ENCODE measurements at regions not wholly inside any gene's neighbourhood (a gene's known extent, or its start where the extent isn't known, plus 50 kb on each side); places are given as distances from the start of the nearest gene placed in this dataset.
"Not testable (repeated sequence)": the region's sequence is repeated elsewhere in the genome, so short reads cannot be mapped to it uniquely, and the experiment has no call there.

- DNase-seq; H2BK15ac ChIP-seq (replicated peaks; ENCODE audit: low read depth); H2BK120ac ChIP-seq (ENCODE audit: low read depth, low read length); H3K27me3 ChIP-seq (ENCODE audit: insufficient read depth, low read length, poor library complexity); H3K18ac ChIP-seq (ENCODE audit: low read length); H2AK5ac ChIP-seq (ENCODE audit: low read length); H2BK5ac ChIP-seq (ENCODE audit: low read length); H3K79me2 ChIP-seq (ENCODE audit: control insufficient read depth, insufficient read depth, low read length); H4K5ac ChIP-seq (ENCODE audit: low read length); H3K4ac ChIP-seq (ENCODE audit: low read depth, low read length); H3K27ac ChIP-seq (ENCODE audit: low read depth, low read length); H3K79me1 ChIP-seq (ENCODE audit: low read length); H3K23ac ChIP-seq (ENCODE audit: low read length); H3K4me3 ChIP-seq (ENCODE audit: low read length); H3K4me1 ChIP-seq (ENCODE audit: control insufficient read depth, low read depth, low read length); H3K56ac ChIP-seq (ENCODE audit: low read length); H3K4me2 ChIP-seq (ENCODE audit: low read length); H4K8ac ChIP-seq (ENCODE audit: low read depth, low read length); H3K9ac ChIP-seq (ENCODE audit: low read length); H3K36me3 ChIP-seq (ENCODE audit: control insufficient read depth, insufficient read depth, low read length): not testable (repeated sequence)
- no CpG with 5 or more reads among the region's 4 CpGs for WGBS (ENCODE audit: extremely low coverage, insufficient coverage, low lambda C conversion rate)
Measured at GRCh38 chr1:148422921-148423320, 60.2 kb downstream of the PPIAL4G start.

- not testable (repeated sequence) for H3K9ac ChIP-seq (ENCODE audit: low read length); H2BK5ac ChIP-seq (ENCODE audit: low read length); H3K79me2 ChIP-seq (ENCODE audit: control insufficient read depth, insufficient read depth, low read length); H3K23ac ChIP-seq (ENCODE audit: low read length); H3K4me1 ChIP-seq (ENCODE audit: control insufficient read depth, low read depth, low read length); H3K56ac ChIP-seq (ENCODE audit: low read length); H3K18ac ChIP-seq (ENCODE audit: low read length); H3K79me1 ChIP-seq (ENCODE audit: low read length); H2AK5ac ChIP-seq (ENCODE audit: low read length); H4K8ac ChIP-seq (ENCODE audit: low read depth, low read length); H3K27ac ChIP-seq (ENCODE audit: low read depth, low read length); H3K36me3 ChIP-seq (ENCODE audit: control insufficient read depth, insufficient read depth, low read length); H3K4me3 ChIP-seq (ENCODE audit: low read length); H4K5ac ChIP-seq (ENCODE audit: low read length); DNase-seq; H2BK15ac ChIP-seq (replicated peaks; ENCODE audit: low read depth); H2BK120ac ChIP-seq (ENCODE audit: low read depth, low read length); H3K27me3 ChIP-seq (ENCODE audit: insufficient read depth, low read length, poor library complexity); H3K4ac ChIP-seq (ENCODE audit: low read depth, low read length); H3K4me2 ChIP-seq (ENCODE audit: low read length)
- no CpG with 5 or more reads among the region's 3 CpGs for whole genome bisulfite sequencing (ENCODE audit: extremely low coverage, insufficient coverage, low lambda C conversion rate)
Measured at GRCh38 chr1:148417241-148417640, 65.9 kb downstream of the PPIAL4G start.

- not testable (repeated sequence) for H3K4me1 ChIP-seq (ENCODE audit: control insufficient read depth, low read depth, low read length); H3K4ac ChIP-seq (ENCODE audit: low read depth, low read length); H3K36me3 ChIP-seq (ENCODE audit: control insufficient read depth, insufficient read depth, low read length); H3K27ac ChIP-seq (ENCODE audit: low read depth, low read length); H3K9ac ChIP-seq (ENCODE audit: low read length); H3K4me3 ChIP-seq (ENCODE audit: low read length); H3K79me1 ChIP-seq (ENCODE audit: low read length); H3K27me3 ChIP-seq (ENCODE audit: insufficient read depth, low read length, poor library complexity); H4K8ac ChIP-seq (ENCODE audit: low read depth, low read length); DNase-seq; H3K18ac ChIP-seq (ENCODE audit: low read length); H2BK15ac ChIP-seq (replicated peaks; ENCODE audit: low read depth); H3K79me2 ChIP-seq (ENCODE audit: control insufficient read depth, insufficient read depth, low read length); H2AK5ac ChIP-seq (ENCODE audit: low read length); H3K56ac ChIP-seq (ENCODE audit: low read length); H3K4me2 ChIP-seq (ENCODE audit: low read length); H2BK5ac ChIP-seq (ENCODE audit: low read length); H3K23ac ChIP-seq (ENCODE audit: low read length); H4K5ac ChIP-seq (ENCODE audit: low read length); H2BK120ac ChIP-seq (ENCODE audit: low read depth, low read length)
- WGBS (ENCODE audit: extremely low coverage, insufficient coverage, low lambda C conversion rate) = no CpG with 5 or more reads among the region's 2 CpGs
Measured at GRCh38 chr1:148413385-148413784, 69.7 kb downstream of the PPIAL4G start.

GRCh38 chr1:148404786-148405568, 78.1 kb downstream of the PPIAL4G start:
- H3K36me3 ChIP-seq (ENCODE audit: control insufficient read depth, insufficient read depth, low read length); H3K18ac ChIP-seq (ENCODE audit: low read length); H3K79me1 ChIP-seq (ENCODE audit: low read length); H3K27ac ChIP-seq (ENCODE audit: low read depth, low read length); DNase-seq; H3K56ac ChIP-seq (ENCODE audit: low read length); H4K8ac ChIP-seq (ENCODE audit: low read depth, low read length); H4K5ac ChIP-seq (ENCODE audit: low read length); H3K79me2 ChIP-seq (ENCODE audit: control insufficient read depth, insufficient read depth, low read length); H2BK120ac ChIP-seq (ENCODE audit: low read depth, low read length); H3K4me1 ChIP-seq (ENCODE audit: control insufficient read depth, low read depth, low read length); H3K23ac ChIP-seq (ENCODE audit: low read length); H3K9ac ChIP-seq (ENCODE audit: low read length); H3K4me2 ChIP-seq (ENCODE audit: low read length); H3K4ac ChIP-seq (ENCODE audit: low read depth, low read length); H3K4me3 ChIP-seq (ENCODE audit: low read length); H2BK15ac ChIP-seq (replicated peaks; ENCODE audit: low read depth); H2AK5ac ChIP-seq (ENCODE audit: low read length); H2BK5ac ChIP-seq (ENCODE audit: low read length); H3K27me3 ChIP-seq (ENCODE audit: insufficient read depth, low read length, poor library complexity): not testable (repeated sequence)
- no CpG with 5 or more reads among the region's 30 CpGs for WGBS (ENCODE audit: extremely low coverage, insufficient coverage, low lambda C conversion rate)

GRCh38 chr1:148403925-148404324, 79.2 kb downstream of the PPIAL4G start:
- H3K9ac ChIP-seq (ENCODE audit: low read length); H3K79me2 ChIP-seq (ENCODE audit: control insufficient read depth, insufficient read depth, low read length); H3K4ac ChIP-seq (ENCODE audit: low read depth, low read length); H3K79me1 ChIP-seq (ENCODE audit: low read length); H3K56ac ChIP-seq (ENCODE audit: low read length); H4K5ac ChIP-seq (ENCODE audit: low read length); H3K4me1 ChIP-seq (ENCODE audit: control insufficient read depth, low read depth, low read length); H3K4me3 ChIP-seq (ENCODE audit: low read length); H2BK5ac ChIP-seq (ENCODE audit: low read length); H2AK5ac ChIP-seq (ENCODE audit: low read length); H2BK120ac ChIP-seq (ENCODE audit: low read depth, low read length); H3K23ac ChIP-seq (ENCODE audit: low read length); H4K8ac ChIP-seq (ENCODE audit: low read depth, low read length); H3K18ac ChIP-seq (ENCODE audit: low read length); H3K27ac ChIP-seq (ENCODE audit: low read depth, low read length); H3K4me2 ChIP-seq (ENCODE audit: low read length); H2BK15ac ChIP-seq (replicated peaks; ENCODE audit: low read depth); H3K36me3 ChIP-seq (ENCODE audit: control insufficient read depth, insufficient read depth, low read length); DNase-seq; H3K27me3 ChIP-seq (ENCODE audit: insufficient read depth, low read length, poor library complexity): not testable (repeated sequence)
- no CpG with 5 or more reads among the region's 2 CpGs for WGBS (ENCODE audit: extremely low coverage, insufficient coverage, low lambda C conversion rate)

GRCh38 chr1:148403085-148403456, 80.0 kb downstream of the PPIAL4G start:
- H4K5ac ChIP-seq (ENCODE audit: low read length); H3K79me1 ChIP-seq (ENCODE audit: low read length); H3K56ac ChIP-seq (ENCODE audit: low read length); H3K4me2 ChIP-seq (ENCODE audit: low read length); H3K27me3 ChIP-seq (ENCODE audit: insufficient read depth, low read length, poor library complexity); H3K36me3 ChIP-seq (ENCODE audit: control insufficient read depth, insufficient read depth, low read length); H2AK5ac ChIP-seq (ENCODE audit: low read length); H2BK15ac ChIP-seq (replicated peaks; ENCODE audit: low read depth); H3K4ac ChIP-seq (ENCODE audit: low read depth, low read length); H3K18ac ChIP-seq (ENCODE audit: low read length); H3K23ac ChIP-seq (ENCODE audit: low read length); H4K8ac ChIP-seq (ENCODE audit: low read depth, low read length); H3K4me3 ChIP-seq (ENCODE audit: low read length); H3K79me2 ChIP-seq (ENCODE audit: control insufficient read depth, insufficient read depth, low read length); H3K9ac ChIP-seq (ENCODE audit: low read length); H2BK5ac ChIP-seq (ENCODE audit: low read length); H3K4me1 ChIP-seq (ENCODE audit: control insufficient read depth, low read depth, low read length); H2BK120ac ChIP-seq (ENCODE audit: low read depth, low read length); H3K27ac ChIP-seq (ENCODE audit: low read depth, low read length): not testable (repeated sequence)
- peak; percentile 41 for DNase-seq
- no CpG with 5 or more reads among the region's 7 CpGs for WGBS (ENCODE audit: extremely low coverage, insufficient coverage, low lambda C conversion rate)

Measured in mesendoderm (in vitro differentiated cells).